ENCODE measurements at regions not wholly inside any gene's neighbourhood (a gene's known extent, or its start where the extent isn't known, plus 50 kb on each side); places are given as distances from the start of the nearest gene placed in this dataset.

DNA sequence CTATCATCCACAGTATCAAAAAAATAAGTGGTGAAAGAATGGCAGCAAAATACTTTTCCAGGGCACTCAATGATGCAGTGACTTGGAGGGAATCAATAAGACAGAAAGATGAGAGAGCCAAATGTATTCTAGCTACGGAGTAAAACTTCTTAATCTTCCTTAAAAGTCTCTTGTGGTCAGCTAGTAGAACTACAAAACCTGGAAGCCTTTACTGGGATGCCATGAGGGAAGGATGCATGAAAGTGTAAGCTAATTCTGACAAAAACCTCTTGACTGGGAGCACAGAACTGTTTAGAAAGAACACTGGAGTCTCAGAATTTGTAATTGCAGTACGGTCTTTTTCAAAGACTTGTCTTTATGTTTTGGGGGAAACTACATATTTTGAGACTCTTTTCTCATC, 432.8 kb upstream of the PTPRD start:
- TF ChIP-seq, protein P1, sequence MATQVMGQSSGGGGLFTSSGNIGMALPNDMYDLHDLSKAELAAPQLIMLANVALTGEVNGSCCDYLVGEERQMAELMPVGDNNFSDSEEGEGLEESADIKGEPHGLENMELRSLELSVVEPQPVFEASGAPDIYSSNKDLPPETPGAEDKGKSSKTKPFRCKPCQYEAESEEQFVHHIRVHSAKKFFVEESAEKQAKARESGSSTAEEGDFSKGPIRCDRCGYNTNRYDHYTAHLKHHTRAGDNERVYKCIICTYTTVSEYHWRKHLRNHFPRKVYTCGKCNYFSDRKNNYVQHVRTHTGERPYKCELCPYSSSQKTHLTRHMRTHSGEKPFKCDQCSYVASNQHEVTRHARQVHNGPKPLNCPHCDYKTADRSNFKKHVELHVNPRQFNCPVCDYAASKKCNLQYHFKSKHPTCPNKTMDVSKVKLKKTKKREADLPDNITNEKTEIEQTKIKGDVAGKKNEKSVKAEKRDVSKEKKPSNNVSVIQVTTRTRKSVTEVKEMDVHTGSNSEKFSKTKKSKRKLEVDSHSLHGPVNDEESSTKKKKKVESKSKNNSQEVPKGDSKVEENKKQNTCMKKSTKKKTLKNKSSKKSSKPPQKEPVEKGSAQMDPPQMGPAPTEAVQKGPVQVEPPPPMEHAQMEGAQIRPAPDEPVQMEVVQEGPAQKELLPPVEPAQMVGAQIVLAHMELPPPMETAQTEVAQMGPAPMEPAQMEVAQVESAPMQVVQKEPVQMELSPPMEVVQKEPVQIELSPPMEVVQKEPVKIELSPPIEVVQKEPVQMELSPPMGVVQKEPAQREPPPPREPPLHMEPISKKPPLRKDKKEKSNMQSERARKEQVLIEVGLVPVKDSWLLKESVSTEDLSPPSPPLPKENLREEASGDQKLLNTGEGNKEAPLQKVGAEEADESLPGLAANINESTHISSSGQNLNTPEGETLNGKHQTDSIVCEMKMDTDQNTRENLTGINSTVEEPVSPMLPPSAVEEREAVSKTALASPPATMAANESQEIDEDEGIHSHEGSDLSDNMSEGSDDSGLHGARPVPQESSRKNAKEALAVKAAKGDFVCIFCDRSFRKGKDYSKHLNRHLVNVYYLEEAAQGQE (IDR thresholded peaks at IDR 0.05; ENCODE audit: insufficient read depth in 1 of 2, low read depth in 2 of 2, low read length in 2 of 2), result no peak
- TF ChIP-seq TAF1 (IDR thresholded peaks at IDR 0.05; ENCODE audit: borderline replicate concordance, insufficient read depth, low read length) (no peak), POLR2AphosphoS5 (IDR thresholded peaks at IDR 0.05; ENCODE audit: low read depth, low read length) (no peak), FOXP2 (optimal IDR thresholded peaks at IDR 0.05; ENCODE audit: borderline replicate concordance, extremely low read depth, extremely low read length, insufficient read depth) (no peak), SIN3A (IDR thresholded peaks at IDR 0.05; ENCODE audit: borderline replicate concordance, insufficient read depth, low read length) (no peak)

DNA sequence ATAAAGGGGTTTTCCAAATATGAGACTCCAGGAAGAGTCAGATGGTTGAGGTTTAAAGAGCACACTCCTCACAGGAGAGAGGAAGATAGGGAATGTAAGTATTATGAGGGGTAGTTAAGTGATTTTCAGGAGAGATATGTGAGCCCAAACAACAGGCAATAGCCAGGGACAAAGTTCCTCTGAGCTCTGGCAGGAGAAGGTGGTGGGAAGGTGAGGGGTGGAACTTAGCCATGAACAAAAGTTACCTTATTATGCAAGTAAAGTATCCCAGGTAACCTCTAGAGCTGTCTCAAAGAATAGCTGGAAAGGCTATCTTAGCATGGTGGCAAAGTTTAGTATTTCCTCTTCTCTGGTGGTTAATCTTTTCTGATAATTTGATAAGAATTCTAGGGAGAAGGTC, 450.5 kb upstream of the PTPRD start:
- TF ChIP-seq TAF1 (IDR thresholded peaks at IDR 0.05; ENCODE audit: borderline replicate concordance, insufficient read depth, low read length), result no peak
- no peak for TF ChIP-seq FOXP2 (optimal IDR thresholded peaks at IDR 0.05; ENCODE audit: borderline replicate concordance, extremely low read depth, extremely low read length, insufficient read depth)
- TF ChIP-seq SIN3A (IDR thresholded peaks at IDR 0.05; ENCODE audit: borderline replicate concordance, insufficient read depth, low read length), result no peak
- TF ChIP-seq POLR2AphosphoS5 (IDR thresholded peaks at IDR 0.05; ENCODE audit: low read depth, low read length), result no peak
- TF ChIP-seq, protein P1 (IDR thresholded peaks at IDR 0.05; ENCODE audit: insufficient read depth in 1 of 2, low read depth in 2 of 2, low read length in 2 of 2), result no peak

DNA sequence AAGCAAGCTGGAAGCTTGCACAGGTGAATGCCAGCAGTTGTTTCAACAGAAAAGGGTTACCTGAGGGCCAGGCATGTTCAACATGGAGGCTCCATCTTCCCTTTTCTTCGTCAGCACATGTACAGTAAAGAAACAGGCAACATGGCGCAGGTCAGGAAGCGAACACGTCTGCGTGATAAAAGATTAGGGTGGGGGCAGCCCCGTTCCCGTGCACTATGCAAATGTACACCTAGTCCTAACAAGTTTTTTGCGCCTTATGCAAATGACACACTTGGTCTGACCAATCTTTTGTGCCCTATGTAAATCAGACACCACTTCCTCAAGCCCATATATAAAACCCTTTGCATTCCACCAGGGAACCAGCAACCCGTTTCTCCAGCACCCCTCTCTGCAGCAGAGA, 452.1 kb upstream of the PTPRD start:
- TF ChIP-seq POLR2AphosphoS5 (IDR thresholded peaks at IDR 0.05; ENCODE audit: low read depth, low read length) (no peak), FOXP2 (optimal IDR thresholded peaks at IDR 0.05; ENCODE audit: borderline replicate concordance, extremely low read depth, extremely low read length, insufficient read depth) (no peak), TAF1 (IDR thresholded peaks at IDR 0.05; ENCODE audit: borderline replicate concordance, insufficient read depth, low read length) (no peak), SIN3A (IDR thresholded peaks at IDR 0.05; ENCODE audit: borderline replicate concordance, insufficient read depth, low read length) (no peak)
- TF ChIP-seq, protein P1 (IDR thresholded peaks at IDR 0.05; ENCODE audit: insufficient read depth in 1 of 2, low read depth in 2 of 2, low read length in 2 of 2), result no peak

DNA sequence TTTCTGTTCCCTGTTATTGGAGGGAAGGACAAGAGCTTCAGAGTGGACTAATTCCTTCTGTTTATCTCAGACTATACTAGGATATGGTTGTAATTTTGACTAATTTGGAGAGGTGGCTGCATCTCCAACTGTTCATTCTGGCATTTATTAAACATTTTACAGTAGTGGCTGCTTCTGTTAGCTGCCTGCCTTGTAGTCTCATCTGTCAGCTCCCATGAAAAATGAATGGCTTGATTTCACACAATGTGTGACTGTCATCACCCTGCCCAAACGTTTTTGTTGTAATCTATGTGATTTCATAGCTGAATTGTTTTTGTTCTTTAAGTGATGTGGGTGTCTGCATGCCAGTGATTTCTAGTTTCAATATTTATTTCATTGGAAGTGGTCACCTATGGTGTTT, 459.4 kb upstream of the PTPRD start:
- TF ChIP-seq POLR2AphosphoS5 (IDR thresholded peaks at IDR 0.05; ENCODE audit: low read depth, low read length) (no peak), SIN3A (IDR thresholded peaks at IDR 0.05; ENCODE audit: borderline replicate concordance, insufficient read depth, low read length) (no peak), TAF1 (IDR thresholded peaks at IDR 0.05; ENCODE audit: borderline replicate concordance, insufficient read depth, low read length) (no peak), FOXP2 (optimal IDR thresholded peaks at IDR 0.05; ENCODE audit: borderline replicate concordance, extremely low read depth, extremely low read length, insufficient read depth) (no peak)
- TF ChIP-seq, protein P1 (IDR thresholded peaks at IDR 0.05; ENCODE audit: insufficient read depth in 1 of 2, low read depth in 2 of 2, low read length in 2 of 2), result no peak

DNA sequence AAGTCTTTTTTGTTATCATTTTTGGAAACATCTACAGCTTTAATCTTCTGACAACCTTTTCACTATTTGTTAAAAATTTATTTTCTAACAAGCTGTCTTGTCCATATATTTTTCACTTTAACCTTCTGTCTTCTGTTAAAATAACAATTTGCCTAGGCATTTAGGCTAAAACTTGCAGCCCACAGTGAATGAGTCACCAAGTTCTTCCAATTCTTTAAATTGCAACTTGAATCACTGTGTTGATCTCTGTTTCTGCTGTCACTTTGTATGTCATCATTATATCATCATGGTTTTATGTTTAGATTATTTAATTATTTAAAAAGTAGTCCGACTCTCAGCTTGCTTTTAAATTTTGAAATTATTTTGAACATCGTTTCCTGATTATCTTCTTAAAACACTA, 473.8 kb upstream of the PTPRD start:
- TF ChIP-seq, protein P1 (IDR thresholded peaks at IDR 0.05; ENCODE audit: insufficient read depth in 1 of 2, low read depth in 2 of 2, low read length in 2 of 2), result no peak
- no peak for TF ChIP-seq POLR2AphosphoS5 (IDR thresholded peaks at IDR 0.05; ENCODE audit: low read depth, low read length)
- no peak for TF ChIP-seq FOXP2 (optimal IDR thresholded peaks at IDR 0.05; ENCODE audit: borderline replicate concordance, extremely low read depth, extremely low read length, insufficient read depth)
- TF ChIP-seq TAF1 (IDR thresholded peaks at IDR 0.05; ENCODE audit: borderline replicate concordance, insufficient read depth, low read length), result no peak
- no peak for TF ChIP-seq SIN3A (IDR thresholded peaks at IDR 0.05; ENCODE audit: borderline replicate concordance, insufficient read depth, low read length)

Data from PFSK-1 (cell line).